WTC11 (cell line): ENCODE measurements at regions not wholly inside any gene's neighbourhood (a gene's known extent, or its start where the extent isn't known, plus 50 kb on each side); places are given as distances from the start of the nearest gene placed in this dataset.

Source experiments
- ATAC-seq: fragments of 200-7000 bp; cut with Tn5 transposase; 2 replicates; pipeline ENCODE4 v1.10.0; 2021; ENCODE audit warnings: mild to moderate bottlenecking, moderate library complexity
- CTCF ChIA-PET: fragments of 300-600 bp; sonication (Branson Sonifier 250); formaldehyde crosslinking; loops from one replicate; lab custom pipeline; 2021; ENCODE audit warnings: antibody characterized with exemption; lab: Charles Lee
- POLR2A ChIA-PET: fragments of 350-600 bp; sonication (Branson Sonifier 250); formaldehyde crosslinking; loops from one replicate; lab custom pipeline; 2021; ENCODE audit warnings: antibody characterized with exemption; lab: Charles Lee
- DNase-seq: peaks from one replicate; pipeline ENCODE4 v3.0.0; 2021; ENCODE audit warnings: low spot score
- H3K27ac Mint-ChIP-seq: 2 replicates; pipeline ENCODE4 v1.8.0; 2021; ENCODE audit warnings: mixed read lengths
- H3K27me3 Mint-ChIP-seq: 2 replicates; pipeline ENCODE4 v1.8.0; 2021; ENCODE audit warnings: low read depth, mild to moderate bottlenecking, moderate library complexity, mixed read lengths
- H3K36me3 Mint-ChIP-seq: 2 replicates; pipeline ENCODE4 v1.8.0; 2021; ENCODE audit warnings: mixed read lengths
- H3K4me1 Mint-ChIP-seq: 2 replicates; pipeline ENCODE4 v1.8.0; 2022; ENCODE audit warnings: mixed read lengths
- H3K4me3 Mint-ChIP-seq: 2 replicates; pipeline ENCODE4 v1.8.0; 2021; ENCODE audit warnings: mild to moderate bottlenecking, moderate library complexity, mixed read lengths
- H3K9me3 Mint-ChIP-seq: 2 replicates; pipeline ENCODE4 v1.8.0; 2021; ENCODE audit warnings: mixed read lengths
- ATF1 ChIP-seq: sonication (generic); formaldehyde crosslinking; IDR thresholded peaks from 2 replicates; pipeline ENCODE4 v1.8.1; 2023; ENCODE audit warnings: mild to moderate bottlenecking, moderate library complexity, missing genetic modification reagents
- ATF2 ChIP-seq: sonication (generic); formaldehyde crosslinking; IDR thresholded peaks from 2 replicates; pipeline ENCODE4 v1.8.1; 2022; ENCODE audit warnings: low read depth, missing genetic modification reagents, borderline replicate concordance
- CBFB ChIP-seq: sonication (generic); formaldehyde crosslinking; IDR thresholded peaks from 2 replicates; pipeline ENCODE4 v1.8.1; 2022; ENCODE audit warnings: mild to moderate bottlenecking, low read depth, missing genetic modification reagents
- ETV6 ChIP-seq: sonication (generic); formaldehyde crosslinking; IDR thresholded peaks from 2 replicates; pipeline ENCODE4 v1.8.1; 2022; ENCODE audit warnings: mild to moderate bottlenecking, missing genetic modification reagents
- FOXJ3 ChIP-seq: sonication (generic); formaldehyde crosslinking; IDR thresholded peaks from 2 replicates; pipeline ENCODE4 v1.9.0; 2021; ENCODE audit warnings: missing genetic modification reagents, mild to moderate bottlenecking, borderline replicate concordance
- GTF2I ChIP-seq: fragments of 250-450 bp; sonication (Bioruptor Pico); conservative IDR thresholded peaks from 2 replicates; pipeline ENCODE4 v1.4.0; 2021; ENCODE audit warnings: mild to moderate bottlenecking
- HMGXB4 ChIP-seq: sonication (generic); formaldehyde crosslinking; IDR thresholded peaks from 2 replicates; pipeline ENCODE4 v1.8.1; 2023; ENCODE audit warnings: mild to moderate bottlenecking, moderate library complexity, missing genetic modification reagents
- KAT7 ChIP-seq: sonication (generic); formaldehyde crosslinking; IDR thresholded peaks from 2 replicates; pipeline ENCODE4 v1.8.1; 2023; ENCODE audit warnings: missing genetic modification reagents, mild to moderate bottlenecking, borderline replicate concordance
- MLX ChIP-seq: sonication (generic); formaldehyde crosslinking; IDR thresholded peaks from 2 replicates; pipeline ENCODE4 v1.8.1; 2023; ENCODE audit warnings: mild to moderate bottlenecking, missing genetic modification reagents, moderate library complexity
- MYBL2 ChIP-seq: sonication (generic); formaldehyde crosslinking; IDR thresholded peaks from 2 replicates; pipeline ENCODE4 v1.8.1; 2023; ENCODE audit warnings: mild to moderate bottlenecking, moderate library complexity, missing genetic modification reagents
- NFE2L1 ChIP-seq: sonication (generic); formaldehyde crosslinking; IDR thresholded peaks from 2 replicates; pipeline ENCODE4 v1.8.1; 2023; ENCODE audit warnings: missing genetic modification reagents
- NR2C2 ChIP-seq: sonication (generic); formaldehyde crosslinking; IDR thresholded peaks from 2 replicates; pipeline ENCODE4 v1.8.0; 2022; ENCODE audit warnings: mild to moderate bottlenecking, missing genetic modification reagents
- NR3C1 ChIP-seq: sonication (generic); formaldehyde crosslinking; conservative IDR thresholded peaks from 2 replicates; pipeline ENCODE4 v1.8.1; 2023; ENCODE audit warnings: low read depth, mild to moderate bottlenecking, missing genetic modification reagents
- PRDM15 ChIP-seq: sonication (generic); formaldehyde crosslinking; IDR thresholded peaks from 2 replicates; pipeline ENCODE4 v1.8.0; 2022; ENCODE audit warnings: missing genetic modification reagents
- RORB ChIP-seq: fragments of 250-450 bp; sonication (Bioruptor Pico); IDR thresholded peaks from 2 replicates; pipeline ENCODE4 v1.9.0; 2021; ENCODE audit warnings: mild to moderate bottlenecking
- STAT6 ChIP-seq: sonication (generic); formaldehyde crosslinking; conservative IDR thresholded peaks from 2 replicates; pipeline ENCODE4 v1.8.1; 2023; ENCODE audit warnings: mild to moderate bottlenecking, low read depth, missing genetic modification reagents, moderate library complexity
- TEAD1 ChIP-seq: sonication (generic); formaldehyde crosslinking; IDR thresholded peaks from 2 replicates; pipeline ENCODE4 v1.8.0; 2022; ENCODE audit warnings: mild to moderate bottlenecking, missing genetic modification reagents
- ZNF396 ChIP-seq: fragments of 250-450 bp; sonication (Bioruptor Pico); IDR thresholded peaks from 2 replicates; pipeline ENCODE4 v1.8.0; 2021; ENCODE audit warnings: mild to moderate bottlenecking, moderate library complexity, borderline replicate concordance
- ZNF512 ChIP-seq: sonication (generic); formaldehyde crosslinking; IDR thresholded peaks from 2 replicates; pipeline ENCODE4 v1.8.1; 2022; ENCODE audit warnings: missing genetic modification reagents, borderline replicate concordance
- ZSCAN18 ChIP-seq: fragments of 250-450 bp; sonication (Bioruptor Pico); IDR thresholded peaks from 2 replicates; pipeline ENCODE4 v2.1.2; 2022; ENCODE audit warnings: mild to moderate bottlenecking, moderate library complexity

GRCh38 chr3:144942838-144943197, 971.2 kb downstream of the DIPK2A start:
- TF ChIP-seq CBFB (CRISPR knock-in tag) (no peak), HMGXB4 (CRISPR knock-in tag) (no peak), PRDM15 (CRISPR knock-in tag) (no peak), ATF2 (CRISPR knock-in tag) (no peak), ZSCAN18 (CRISPR knock-in tag) (no peak), NFE2L1 (CRISPR knock-in tag) (no peak), TEAD1 (no peak), ZNF396 (CRISPR knock-in tag) (no peak), NR3C1 (CRISPR knock-in tag) (no peak), RORB (CRISPR knock-in tag) (no peak), MYBL2 (CRISPR knock-in tag) (no peak), ATF1 (CRISPR knock-in tag) (no peak), FOXJ3 (CRISPR knock-in tag) (no peak)
- peaks cover 4% of the 10 kb centered on the region for H3K4me1 Mint-ChIP-seq
- ChIA-PET POLR2A (no interaction called here), CTCF (no interaction called here)
- H3K9me3 Mint-ChIP-seq: peaks cover 5% of the 10 kb centered on the region; the same call in 1 of the 2 replicates
- H3K27ac Mint-ChIP-seq: no peak overlapping the region
- DNase-seq (no peak), ATAC-seq (no peak)
- H3K4me3 Mint-ChIP-seq: no peak overlapping the region
- peaks cover 6% of the 10 kb centered on the region; the same call in 1 of the 2 replicates for H3K36me3 Mint-ChIP-seq
- H3K27me3 Mint-ChIP-seq: no peaks in the 10 kb centered on the region

- Mint-ChIP-seq H3K9me3 (peaks cover 28% of the 10 kb centered on the region), H3K4me1 (peaks cover 14% of the 10 kb centered on the region), H3K4me3 (no peak overlapping the region), H3K27me3 (no peaks in the 10 kb centered on the region), H3K36me3 (peaks cover 28% of the 10 kb centered on the region), H3K27ac (peak overlapping the region; percentile 60; the same call in 1 of the 2 replicates)
- ATAC-seq (no peak), DNase-seq (no peak)
- ChIA-PET POLR2A (no interaction called here), CTCF (no interaction called here)
- TF ChIP-seq KAT7 (no peak), GTF2I (CRISPR knock-in tag) (no peak), MLX (CRISPR knock-in tag) (no peak), NR2C2 (CRISPR knock-in tag) (no peak), STAT6 (CRISPR knock-in tag) (no peak), ZNF512 (no peak), ETV6 (CRISPR knock-in tag) (no peak), FOXJ3 (CRISPR knock-in tag) (no peak)
These were observed 976.3 kb downstream of the DIPK2A start for GRCh38 chr3:144947895-144948294.
